Fibroblast of the aortic adventitia (primary cell): ENCODE measurements at regions not wholly inside any gene's neighbourhood (a gene's known extent, or its start where the extent isn't known, plus 50 kb on each side); places are given as distances from the start of the nearest gene placed in this dataset.

Source experiments
- DNase-seq: peaks from one replicate; pipeline ENCODE4 v3.0.0-alpha.2; 2010; ENCODE audit warnings: low read depth
- H3K4me3 ChIP-seq: 2 replicates; pipeline ENCODE4 v1.5.1; 2011; ENCODE audit warnings: low read depth, mild to moderate bottlenecking, control low read depth, low read length, moderate library complexity
- CTCF ChIP-seq: IDR thresholded peaks from 2 replicates; pipeline ENCODE4 v1.5.1; 2011; ENCODE audit warnings: mild to moderate bottlenecking, low read length, control low read depth, inconsistent platforms; ENCODE audit not compliant: insufficient read depth

- no peak for TF ChIP-seq CTCF
- DNase-seq = no peak
- no peak overlapping the region for H3K4me3 ChIP-seq
Measured at GRCh38 chr1:208531003-208531750, 287.0 kb upstream of the PLXNA2 start.

- TF ChIP-seq CTCF = no peak
- H3K4me3 ChIP-seq = no peak overlapping the region
- DNase-seq = no peak
Measured at GRCh38 chr1:208533746-208534598, 289.8 kb upstream of the PLXNA2 start.

GRCh38 chr1:208534599-208534897 lies 290.4 kb upstream of the PLXNA2 start:
- no peak for DNase-seq
- no peak for TF ChIP-seq CTCF
- no peak overlapping the region for H3K4me3 ChIP-seq

GRCh38 chr1:208534979-208535378 lies 290.8 kb upstream of the PLXNA2 start:
- no peak overlapping the region for H3K4me3 ChIP-seq
- no peak for DNase-seq
- no peak for TF ChIP-seq CTCF

GRCh38 chr1:208535511-208535910 lies 291.3 kb upstream of the PLXNA2 start:
- DNase-seq = no peak

GRCh38 chr1:208536212-208536611 lies 292.0 kb upstream of the PLXNA2 start:
- DNase-seq = no peak
- H3K4me3 ChIP-seq = no peak overlapping the region
- TF ChIP-seq CTCF = no peak

More at GRCh38 chr1:208535511-208535910, 291.3 kb upstream of the PLXNA2 start:
- no peak for TF ChIP-seq CTCF
- H3K4me3 ChIP-seq = no peak overlapping the region
